HFF-Myc (cell line): ENCODE measurements at regions not wholly inside any gene's neighbourhood (a gene's known extent, or its start where the extent isn't known, plus 50 kb on each side); places are given as distances from the start of the nearest gene placed in this dataset.
A peak's percentile ranks its signal among the peaks of the same experiment; 100 is the strongest.

Experiments
- DNase-seq: peaks from one replicate; pipeline ENCODE4 v3.0.0-alpha.2; 2011; ENCODE audit warnings: low read depth; ENCODE audit errors: extremely low read depth
- H3K4me3 ChIP-seq: replicated peaks from 2 replicates; pipeline ENCODE4 v1.5.1; 2011; ENCODE audit warnings: low read depth, mild to moderate bottlenecking, control low read depth, low read length
- CTCF ChIP-seq: IDR thresholded peaks from 2 replicates; pipeline ENCODE4 v1.5.1; 2012; ENCODE audit warnings: mild to moderate bottlenecking, low read depth, low read length, control low read depth; ENCODE audit errors: missing control alignments

GRCh38 chr15:81895723-81896122, 150.1 kb downstream of the MEX3B start:
- no peak overlapping the region for H3K4me3 ChIP-seq
- TF ChIP-seq CTCF: no peak
- DNase-seq: no peak

GRCh38 chr15:81894061-81894460, 151.8 kb downstream of the MEX3B start:
- no peak for TF ChIP-seq CTCF
- no peak overlapping the region for H3K4me3 ChIP-seq
- DNase-seq: no peak

GRCh38 chr15:81893182-81893835, 152.5 kb downstream of the MEX3B start:
- TF ChIP-seq CTCF: no peak
- no peak overlapping the region for H3K4me3 ChIP-seq
- DNase-seq: no peak

GRCh38 chr15:81890496-81890895, 155.3 kb downstream of the MEX3B start:
- no peak for DNase-seq
- H3K4me3 ChIP-seq: no peak overlapping the region
- no peak for TF ChIP-seq CTCF

- DNase-seq: no peak
- no peak overlapping the region for H3K4me3 ChIP-seq
- no peak for TF ChIP-seq CTCF
Observed at GRCh38 chr15:81889485-81889881, 156.3 kb downstream of the MEX3B start.

GRCh38 chr15:81888748-81889484, 156.9 kb downstream of the MEX3B start:
- no peak for TF ChIP-seq CTCF
- DNase-seq: peak; percentile 77
- H3K4me3 ChIP-seq: no peak overlapping the region
